Nephron (organoid): ENCODE measurements at regions not wholly inside any gene's neighbourhood (a gene's known extent, or its start where the extent isn't known, plus 50 kb on each side); places are given as distances from the start of the nearest gene placed in this dataset.
"Not testable (repeated sequence)": the region's sequence is repeated elsewhere in the genome, so short reads cannot be mapped to it uniquely, and the experiment has no call there.

Source experiments
- H3K27ac Mint-ChIP-seq, 3 experiments: 2 replicates each; pipeline ENCODE4 v1.8.0; 2020; ENCODE audit warnings: mixed read lengths in 3 of 3, mild to moderate bottlenecking in 2 of 3, moderate library complexity in 1 of 3
- H3K27me3 Mint-ChIP-seq: 2 replicates; pipeline ENCODE4 v1.8.0; 2021; ENCODE audit warnings: low read depth, mild to moderate bottlenecking, moderate library complexity, mixed read lengths
- H3K36me3 Mint-ChIP-seq: 2 replicates; pipeline ENCODE4 v1.8.0; 2020; ENCODE audit warnings: low read depth, mixed read lengths
- H3K4me1 Mint-ChIP-seq: 2 replicates; pipeline ENCODE4 v1.8.0; 2020; ENCODE audit warnings: mixed read lengths
- H3K4me3 Mint-ChIP-seq, 3 experiments: 2 replicates each; pipeline ENCODE4 v1.8.0; 2020; ENCODE audit warnings: mild to moderate bottlenecking in 3 of 3, mixed read lengths in 3 of 3, moderate library complexity in 2 of 3
- H3K9me3 Mint-ChIP-seq: 2 replicates; pipeline ENCODE4 v1.8.0; 2020; ENCODE audit warnings: mixed read lengths
- TF ChIP-seq, protein P1 (sequence below), 3 experiments: fragments of 200-600 bp; sonication (generic); IDR thresholded peaks; one replicate each; pipeline ENCODE4 v1.5.0; 2021; ENCODE audit warnings: antibody characterized with exemption in 3 of 3; ENCODE audit not compliant: unreplicated experiment in 3 of 3

DNA sequence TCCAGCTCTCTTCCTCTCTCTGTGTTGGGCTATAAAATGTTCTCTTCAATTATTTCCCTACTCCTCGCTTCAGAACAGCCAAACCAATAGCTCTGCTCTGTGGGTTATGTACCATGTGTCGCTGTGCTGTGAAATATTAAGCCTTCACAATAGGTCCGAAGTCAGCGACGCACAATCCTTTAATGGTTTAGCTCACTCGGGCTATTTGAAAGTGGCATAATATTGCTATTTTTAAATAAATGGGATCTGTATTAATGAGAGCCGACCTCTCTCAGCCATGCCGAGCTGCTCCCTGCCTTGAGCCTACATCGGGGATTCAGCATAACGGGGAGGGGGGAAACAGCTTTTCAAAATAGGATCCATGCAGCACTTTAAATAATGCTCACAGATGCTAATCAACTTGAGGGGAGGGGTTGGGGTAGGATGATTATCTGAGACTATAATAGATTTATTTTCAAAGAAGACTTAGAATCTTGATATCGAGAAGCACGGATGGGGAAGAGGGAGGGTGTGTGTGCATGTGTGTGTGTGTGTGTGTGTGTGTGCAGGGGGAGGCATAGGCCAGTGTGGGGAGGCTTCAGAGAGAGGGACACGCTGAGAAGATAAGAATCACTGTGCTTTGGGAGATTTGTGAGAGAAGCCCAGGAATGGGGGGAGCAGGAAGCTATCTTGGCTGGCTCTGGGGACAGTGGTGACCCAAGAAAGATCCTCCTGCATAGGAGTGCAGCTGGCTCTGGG lies 271.5 kb downstream of the NXPE2 start:
- no peak overlapping the region for H3K4me3 Mint-ChIP-seq
- no peak overlapping the region for H3K27ac Mint-ChIP-seq
- H3K27me3 Mint-ChIP-seq = peaks cover 4% of the 10 kb centered on the region
- TF ChIP-seq, protein P1, sequence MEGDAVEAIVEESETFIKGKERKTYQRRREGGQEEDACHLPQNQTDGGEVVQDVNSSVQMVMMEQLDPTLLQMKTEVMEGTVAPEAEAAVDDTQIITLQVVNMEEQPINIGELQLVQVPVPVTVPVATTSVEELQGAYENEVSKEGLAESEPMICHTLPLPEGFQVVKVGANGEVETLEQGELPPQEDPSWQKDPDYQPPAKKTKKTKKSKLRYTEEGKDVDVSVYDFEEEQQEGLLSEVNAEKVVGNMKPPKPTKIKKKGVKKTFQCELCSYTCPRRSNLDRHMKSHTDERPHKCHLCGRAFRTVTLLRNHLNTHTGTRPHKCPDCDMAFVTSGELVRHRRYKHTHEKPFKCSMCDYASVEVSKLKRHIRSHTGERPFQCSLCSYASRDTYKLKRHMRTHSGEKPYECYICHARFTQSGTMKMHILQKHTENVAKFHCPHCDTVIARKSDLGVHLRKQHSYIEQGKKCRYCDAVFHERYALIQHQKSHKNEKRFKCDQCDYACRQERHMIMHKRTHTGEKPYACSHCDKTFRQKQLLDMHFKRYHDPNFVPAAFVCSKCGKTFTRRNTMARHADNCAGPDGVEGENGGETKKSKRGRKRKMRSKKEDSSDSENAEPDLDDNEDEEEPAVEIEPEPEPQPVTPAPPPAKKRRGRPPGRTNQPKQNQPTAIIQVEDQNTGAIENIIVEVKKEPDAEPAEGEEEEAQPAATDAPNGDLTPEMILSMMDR (IDR thresholded peaks at IDR 0.05; ENCODE audit: unreplicated experiment in 3 of 3) = no peak
- no peaks in the 10 kb centered on the region for H3K4me1 Mint-ChIP-seq
- peaks cover 7% of the 10 kb centered on the region for H3K9me3 Mint-ChIP-seq
- H3K36me3 Mint-ChIP-seq = no peaks in the 10 kb centered on the region

DNA sequence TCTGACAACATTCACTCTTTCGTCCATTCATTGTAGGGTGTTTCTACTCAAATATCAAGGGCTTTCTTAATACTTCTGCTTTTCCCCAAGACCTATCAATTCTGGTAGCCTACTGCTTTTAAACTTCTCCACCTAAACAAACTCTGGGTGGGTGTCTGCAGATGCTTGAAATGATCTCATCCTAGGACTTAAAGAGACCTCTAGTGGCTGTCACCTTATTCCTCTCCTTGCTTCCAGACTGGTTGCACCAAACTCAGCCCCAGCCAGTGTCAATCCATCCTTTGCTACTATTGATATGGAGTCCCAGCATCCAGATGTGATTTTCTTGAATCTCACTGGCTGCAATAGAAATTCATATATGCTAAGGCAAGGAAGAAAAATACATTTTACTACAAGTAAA lies 274.7 kb downstream of the NXPE2 start:
- peaks cover 4% of the 10 kb centered on the region for H3K27me3 Mint-ChIP-seq
- no peak overlapping the region for H3K4me3 Mint-ChIP-seq
- peaks cover 9% of the 10 kb centered on the region for H3K4me1 Mint-ChIP-seq
- H3K9me3 Mint-ChIP-seq = peaks cover 3% of the 10 kb centered on the region
- TF ChIP-seq, protein P1 (IDR thresholded peaks at IDR 0.05; ENCODE audit: unreplicated experiment in 3 of 3) = peak in 1 of 3 experiments; percentile 21
- no peak overlapping the region for H3K27ac Mint-ChIP-seq
- H3K36me3 Mint-ChIP-seq = no peaks in the 10 kb centered on the region

DNA sequence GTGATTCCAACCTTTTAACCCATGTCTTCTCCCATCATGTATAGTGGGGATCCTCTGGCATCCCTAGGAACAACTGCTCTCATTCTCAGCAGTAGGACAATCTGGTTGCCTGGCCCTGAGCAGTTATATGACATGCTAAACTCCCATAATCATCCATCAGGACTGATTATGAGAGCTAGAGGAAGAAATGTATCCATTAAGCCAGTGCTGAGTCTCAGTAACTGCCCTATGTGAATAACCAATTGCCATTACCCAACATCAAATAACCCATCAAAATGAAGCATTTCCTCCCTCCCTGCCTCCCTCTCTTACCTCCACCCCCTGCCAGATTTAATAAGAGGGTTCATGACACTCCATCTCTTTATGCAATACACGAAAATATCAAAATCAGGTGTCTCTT lies 277.6 kb downstream of the NXPE2 start:
- TF ChIP-seq, protein P1 (IDR thresholded peaks at IDR 0.05; ENCODE audit: unreplicated experiment in 3 of 3) = no peak

DNA sequence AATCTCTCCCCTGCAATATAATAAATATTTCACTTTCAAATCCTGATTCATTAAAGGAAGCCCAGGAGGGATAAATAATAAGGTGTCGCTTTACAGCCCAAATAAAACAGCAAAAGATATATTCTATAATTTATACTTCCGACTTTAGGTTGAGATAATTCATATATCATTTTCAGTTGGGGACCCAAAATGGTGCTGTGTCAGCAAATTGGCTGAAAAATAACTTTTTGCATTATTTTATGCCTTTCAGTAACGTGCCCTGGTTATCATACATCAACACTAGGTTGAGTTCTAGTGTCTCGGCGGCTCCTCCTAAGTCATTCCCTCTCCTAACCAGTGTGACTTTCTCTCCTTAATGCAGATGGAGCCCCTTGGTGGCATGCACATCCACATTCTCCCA lies 278.2 kb downstream of the NXPE2 start:
- Mint-ChIP-seq H3K4me3 (no peak overlapping the region), H3K4me1 (peaks cover 9% of the 10 kb centered on the region), H3K36me3 (no peaks in the 10 kb centered on the region), H3K27me3 (peaks cover 5% of the 10 kb centered on the region), H3K9me3 (no peaks in the 10 kb centered on the region), H3K27ac (no peak overlapping the region)
- TF ChIP-seq, protein P1 (IDR thresholded peaks at IDR 0.05; ENCODE audit: unreplicated experiment in 3 of 3) = no peak

More for the DNA sequence above, 277.6 kb downstream of the NXPE2 start:
- H3K9me3 Mint-ChIP-seq = no peaks in the 10 kb centered on the region
- H3K27me3 Mint-ChIP-seq = peaks cover 7% of the 10 kb centered on the region
- peaks cover 9% of the 10 kb centered on the region for H3K4me1 Mint-ChIP-seq
- peak overlapping the region in 1 of 3 experiments; percentile 17 for H3K27ac Mint-ChIP-seq
- H3K36me3 Mint-ChIP-seq = no peaks in the 10 kb centered on the region
- H3K4me3 Mint-ChIP-seq = no peak overlapping the region

DNA sequence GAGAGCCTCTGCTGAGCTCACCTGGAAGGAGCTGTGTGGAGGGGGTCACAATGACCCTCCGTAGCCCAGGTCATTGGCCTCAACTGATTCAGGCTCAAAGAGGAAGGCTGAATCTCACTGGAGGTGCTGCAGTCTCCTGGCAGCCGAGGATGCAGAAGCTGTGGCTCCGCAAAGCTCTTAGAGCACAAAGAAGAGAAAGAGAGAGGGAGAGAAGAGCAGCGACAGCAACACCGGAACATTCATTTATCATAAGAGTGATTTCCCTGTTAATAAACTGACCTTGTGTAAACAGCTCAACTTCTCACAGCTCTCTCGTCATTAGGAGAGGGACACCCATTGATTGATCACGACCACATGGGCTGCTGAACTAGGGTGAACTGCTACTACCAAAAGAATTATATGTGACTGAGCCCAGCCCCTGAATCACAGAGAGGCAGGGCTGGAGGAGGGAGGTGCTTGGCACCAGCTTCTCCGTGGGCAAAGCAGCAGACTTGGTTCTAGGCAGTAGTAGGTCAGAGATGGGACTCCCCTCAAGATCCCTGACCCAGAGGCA lies 281.7 kb downstream of the NXPE2 start:
- no peak overlapping the region for H3K4me3 Mint-ChIP-seq
- TF ChIP-seq, protein P1 (IDR thresholded peaks at IDR 0.05; ENCODE audit: unreplicated experiment in 3 of 3) = no peak

DNA sequence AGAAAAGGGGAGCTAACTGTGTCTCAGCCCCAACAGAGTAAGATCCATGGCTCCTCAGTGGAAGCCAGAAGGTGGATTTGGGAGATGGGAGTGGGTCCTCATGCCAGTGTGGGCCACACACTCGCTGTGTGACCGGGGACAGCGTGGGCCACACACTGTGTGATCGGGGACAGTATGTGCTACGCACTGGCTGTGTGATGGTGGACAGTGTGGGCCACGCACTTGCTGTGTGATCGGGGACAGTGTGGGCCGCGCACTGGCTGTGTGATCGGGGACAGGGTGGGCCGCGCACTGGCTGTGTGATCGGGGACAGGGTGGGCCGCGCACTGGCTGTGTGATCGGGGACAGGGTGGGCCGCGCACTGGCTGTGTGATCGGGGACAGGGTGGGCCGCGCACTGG lies 282.5 kb downstream of the NXPE2 start:
- H3K27me3 Mint-ChIP-seq = peaks cover 22% of the 10 kb centered on the region
- H3K9me3 Mint-ChIP-seq, H3K4me3 Mint-ChIP-seq, H3K27ac Mint-ChIP-seq, H3K36me3 Mint-ChIP-seq, H3K4me1 Mint-ChIP-seq: not testable (repeated sequence)

More for the DNA sequence above, 281.7 kb downstream of the NXPE2 start:
- Mint-ChIP-seq H3K9me3 (no peaks in the 10 kb centered on the region), H3K4me1 (peaks cover 9% of the 10 kb centered on the region), H3K27me3 (peaks cover 22% of the 10 kb centered on the region), H3K27ac (no peak overlapping the region), H3K36me3 (no peaks in the 10 kb centered on the region)
